HCT116 (cell line): ENCODE measurements at regions not wholly inside any gene's neighbourhood (a gene's known extent, or its start where the extent isn't known, plus 50 kb on each side); places are given as distances from the start of the nearest gene placed in this dataset.

Experiments
- ATAC-seq: fragments of 200-7000 bp; cut with Tn5 transposase; 2 replicates; pipeline ENCODE4 v1.9.1; 2020; ENCODE audit warnings: mild to moderate bottlenecking, moderate library complexity
- BruUV-seq: library from RNA; stranded (reverse); fragments of 400-500 nt; replicated peaks from 2 replicates; lab custom pipeline; 2021; lab: Mats Ljungman, UMichigan
- CTCF ChIA-PET: fragments of 300-600 bp; sonication (Branson Sonifier 250); formaldehyde crosslinking; loops from one replicate; lab custom pipeline; 2021; ENCODE audit warnings: antibody characterized with exemption; lab: Charles Lee
- POLR2A ChIA-PET: fragments of 300-600, 350-600 bp; sonication (Branson Sonifier 250); formaldehyde crosslinking; loops from one replicate; lab custom pipeline; 2021; ENCODE audit warnings: antibody characterized with exemption; lab: Charles Lee
- RAD21 ChIA-PET, 2 experiments: fragments of 300-600 bp; sonication (Branson Sonifier 250); formaldehyde crosslinking; loops; one replicate each; lab custom pipeline; 2023; ENCODE audit warnings: low total read pairs in 2 of 2; ENCODE audit not compliant: uncharacterized antibody in 2 of 2, unreplicated experiment in 2 of 2, low non-redundant PET in 1 of 2; lab: Charles Lee
- DNase-seq: peaks from one replicate; pipeline ENCODE4 v3.0.0-alpha.2; 2010; ENCODE audit warnings: low read depth, low spot score
- H2AFZ ChIP-seq: fragments of 200-600 bp; shearing (Covaris generic), sonication (generic); 2 replicates; pipeline ENCODE4 v1.6.1; 2017; ENCODE audit warnings: low read depth, mixed run types, mixed read lengths, antibody characterized with exemption, low read length; ENCODE audit not compliant: poor library complexity, severe bottlenecking
- H3K27ac ChIP-seq: 2 replicates; pipeline ENCODE4 v1.5.1; 2012; ENCODE audit warnings: low read depth, low read length
- H3K27me3 ChIP-seq: fragments of 200-600 bp; sonication (generic); 2 replicates; pipeline ENCODE4 v1.6.1; 2016; ENCODE audit warnings: mixed run types, low read length, mixed read lengths; ENCODE audit not compliant: insufficient read depth
- H3K36me3 ChIP-seq, 2 experiments: fragments of 200-500 bp in 1 of 2; fragments of 200-600 bp in 1 of 2; sonication (Bioruptor generic) in 1 of 2; sonication (generic) in 1 of 2; 2 replicates each; pipeline versions ENCODE4 v1.5.1 to v1.6.1; 2014 to 2016; ENCODE audit warnings: low read length in 2 of 2, inconsistent platforms in 1 of 2, mixed read lengths in 1 of 2, mixed run types in 1 of 2; ENCODE audit not compliant: insufficient read depth in 2 of 2, control insufficient read depth in 1 of 2
- H3K4me1 ChIP-seq, 2 experiments: fragments of 200-600 bp in 1 of 2; sonication (generic) in 1 of 2; 2 replicates each; pipeline versions ENCODE4 v1.5.1 to v1.6.1; 2012 to 2017; ENCODE audit warnings: low read length in 2 of 2, inconsistent platforms in 1 of 2, mild to moderate bottlenecking in 1 of 2, mixed read lengths in 1 of 2, mixed run types in 1 of 2, moderate library complexity in 1 of 2; ENCODE audit not compliant: insufficient read depth in 2 of 2, control insufficient read depth in 1 of 2
- H3K4me2 ChIP-seq: fragments of 200-600 bp; sonication (generic); 2 replicates; pipeline ENCODE4 v1.6.1; 2017; ENCODE audit warnings: mixed run types, low read length, mixed read lengths
- H3K4me3 ChIP-seq, 2 experiments: fragments of 200-600 bp in 1 of 2; sonication (generic) in 1 of 2; replicated peaks in 1 of 2; 2 replicates each; pipeline ENCODE4 v1.5.1; 2011 to 2016; ENCODE audit warnings: low read length in 2 of 2, control low read depth in 1 of 2, low read depth in 1 of 2, mild to moderate bottlenecking in 1 of 2, mixed read lengths in 1 of 2, mixed run types in 1 of 2
- H3K79me2 ChIP-seq: fragments of 200-600 bp; sonication (generic); 2 replicates; pipeline ENCODE4 v1.6.1; 2017; ENCODE audit warnings: mild to moderate bottlenecking, mixed run types, low read length, moderate library complexity, mixed read lengths; ENCODE audit not compliant: insufficient read depth
- H3K9ac ChIP-seq: fragments of 200-600 bp; sonication (generic); 2 replicates; pipeline ENCODE4 v1.6.1; 2016; ENCODE audit warnings: low read length, mixed read lengths
- H3K9me2 ChIP-seq: fragments of 200-600 bp; sonication (generic), shearing (Covaris generic); 2 replicates; pipeline ENCODE4 v1.6.1; 2017; ENCODE audit warnings: mixed run types, mild to moderate bottlenecking, moderate library complexity; ENCODE audit not compliant: insufficient read depth
- H3K9me3 ChIP-seq, 2 experiments: fragments of 200-500 bp in 1 of 2; fragments of 200-600 bp in 1 of 2; sonication (Bioruptor generic) in 1 of 2; sonication (generic) in 1 of 2; 2 replicates each; pipeline ENCODE4 v1.6.1; 2014 to 2017; ENCODE audit warnings: low read length in 2 of 2, mixed read lengths in 2 of 2, inconsistent platforms in 1 of 2, low read depth in 1 of 2, mild to moderate bottlenecking in 1 of 2, mixed run types in 1 of 2, moderate library complexity in 1 of 2; ENCODE audit not compliant: control insufficient read depth in 1 of 2, insufficient read depth in 1 of 2
- H4K20me1 ChIP-seq: fragments of 200-600 bp; sonication (generic), shearing (Covaris generic); 2 replicates; pipeline ENCODE4 v1.6.1; 2017; ENCODE audit warnings: mixed run types, mild to moderate bottlenecking, moderate library complexity; ENCODE audit not compliant: insufficient read depth
- ATF3 ChIP-seq: IDR thresholded peaks from 2 replicates; pipeline ENCODE4 v1.6.1; 2012
- CEBPB ChIP-seq: IDR thresholded peaks from 2 replicates; pipeline ENCODE4 v1.6.1; 2012; ENCODE audit warnings: low read depth
- ELF1 ChIP-seq: IDR thresholded peaks from 2 replicates; pipeline ENCODE4 v1.6.1; 2012; ENCODE audit warnings: low read depth, borderline replicate concordance
- EZH2 ChIP-seq: fragments of 200-600 bp; sonication (generic); IDR thresholded peaks from 2 replicates; pipeline ENCODE4 v1.6.1; 2017; ENCODE audit warnings: antibody characterized with exemption, mixed run types
- JUND ChIP-seq: IDR thresholded peaks from 2 replicates; pipeline ENCODE4 v1.6.1; 2012
- MAX ChIP-seq: IDR thresholded peaks from 2 replicates; pipeline ENCODE4 v1.6.1; 2012
- POLR2A ChIP-seq: IDR thresholded peaks from 2 replicates; pipeline ENCODE4 v1.7.0; 2011; ENCODE audit warnings: borderline replicate concordance; ENCODE audit not compliant: insufficient read depth, insufficient read length; ENCODE audit errors: extremely low read depth
- RAD21 ChIP-seq: IDR thresholded peaks from 2 replicates; pipeline ENCODE4 v1.6.1; 2012; ENCODE audit warnings: low read depth, mild to moderate bottlenecking
- SP1 ChIP-seq: IDR thresholded peaks from 2 replicates; pipeline ENCODE4 v1.6.1; 2012; ENCODE audit warnings: low read depth
- SRF ChIP-seq: IDR thresholded peaks from 2 replicates; pipeline ENCODE4 v1.6.1; 2012; ENCODE audit warnings: low read depth
- YY1 ChIP-seq: IDR thresholded peaks from 2 replicates; pipeline ENCODE4 v1.6.1; 2011; ENCODE audit warnings: low read length, low read depth, moderate library complexity, mild to moderate bottlenecking; ENCODE audit not compliant: insufficient replicate concordance; ENCODE audit errors: extremely low read depth
- ZBTB33 ChIP-seq: IDR thresholded peaks from 2 replicates; pipeline ENCODE4 v1.6.1; 2011; ENCODE audit warnings: mild to moderate bottlenecking, low read length, moderate library complexity; ENCODE audit not compliant: insufficient replicate concordance; ENCODE audit errors: extremely low read depth
- ZFX ChIP-seq: fragments of 450-650 bp; IDR thresholded peaks from 2 replicates; pipeline ENCODE4 v1.6.1; 2017
- ZNF274 ChIP-seq: fragments of 200-500 bp; sonication (Bioruptor generic); IDR thresholded peaks from 2 replicates; pipeline ENCODE4 v1.6.1; 2014; ENCODE audit warnings: mild to moderate bottlenecking, low read depth, low read length, inconsistent platforms
- intact Hi-C: fragments of 100-400 bp; cut with micrococcal nuclease; formaldehyde crosslinking; loops from 2 replicates; pipeline ENCODE4 v1.10.0; 2022

GRCh38 chr13:74973935-74974879 is 507.8 kb downstream of the TBC1D4 start:
- H3K9ac ChIP-seq = no peak overlapping the region
- H4K20me1 ChIP-seq = no peaks in the 10 kb centered on the region
- intact Hi-C loops = no loop called here
- H3K36me3 ChIP-seq = no peaks in the 10 kb centered on the region
- no TSS peak for BruUV-seq
- H3K27me3 ChIP-seq = no peaks in the 10 kb centered on the region
- H3K4me3 ChIP-seq = no peak overlapping the region
- H3K4me2 ChIP-seq = no peak overlapping the region
- H3K79me2 ChIP-seq = no peaks in the 10 kb centered on the region
- RAD21 ChIA-PET = no interaction called here
- CTCF ChIA-PET = no interaction called here
- TF ChIP-seq ELF1 (no peak), ZNF274 (no peak), RAD21 (no peak), SRF (no peak), YY1 (no peak), ATF3 (no peak), ZBTB33 (no peak), JUND (no peak), POLR2A (no peak), ZFX (no peak), SP1 (no peak), CEBPB (no peak), MAX (no peak), EZH2 (no peak)
- ATAC-seq (no peak), DNase-seq (no peak)
- H3K9me3 ChIP-seq = no peaks in the 10 kb centered on the region
- no peak overlapping the region for H3K27ac ChIP-seq
- H3K9me2 ChIP-seq = no peaks in the 10 kb centered on the region
- no peaks in the 10 kb centered on the region for H3K4me1 ChIP-seq
- no peak overlapping the region for H2AFZ ChIP-seq
- POLR2A ChIA-PET = no interaction called here
